ENCODE measurements at regions not wholly inside any gene's neighbourhood (a gene's known extent, or its start where the extent isn't known, plus 50 kb on each side); places are given as distances from the start of the nearest gene placed in this dataset.

- H2AK5ac ChIP-seq (ENCODE audit: insufficient read length, low read length) = no peak overlapping the region
- no peak for DNase-seq
- H4K20me1 ChIP-seq (ENCODE audit: control insufficient read depth, insufficient read depth, insufficient read length) = no peaks in the 10 kb centered on the region
- no peaks in the 10 kb centered on the region for H3K79me2 ChIP-seq (ENCODE audit: insufficient read depth, low read length)
- no peak overlapping the region for H2AFZ ChIP-seq (ENCODE audit: low read length)
- no peaks in the 10 kb centered on the region for H3K23me2 ChIP-seq (ENCODE audit: insufficient read length, low read depth, low read length, poor library complexity, severe bottlenecking)
- no peaks in the 10 kb centered on the region for H3K79me1 ChIP-seq (ENCODE audit: insufficient read depth, low read depth, low read length, poor library complexity, severe bottlenecking)
- H3K9ac ChIP-seq (ENCODE audit: extremely low read depth, insufficient read length, low read length) = no peak overlapping the region
- no CpG with 5 or more reads among the region's 2 CpGs for WGBS (ENCODE audit: extremely low coverage, insufficient read length, low lambda C conversion rate)
- Mint-ChIP-seq H3K9me3 (peaks cover 18% of the 10 kb centered on the region in 2 experiments), H3K4me3 (no peak overlapping the region), H3K36me3 (ENCODE audit: insufficient read depth in 1 of 3, low read depth in 3 of 3) (peaks cover 5 to 14% (median 13%) of the 10 kb centered on the region in 3 experiments), H3K4me1 (no peaks in the 10 kb centered on the region), H3K27ac (no peak overlapping the region; a peak in 1 of 7 replicates), H3K27me3 (ENCODE audit: low read depth) (no peaks in the 10 kb centered on the region)
- H4K5ac ChIP-seq (ENCODE audit: insufficient read length, low read depth, low read length) = no peak overlapping the region
- H2BK15ac ChIP-seq (ENCODE audit: low read depth, low read length) = no peak overlapping the region
- H2BK5ac ChIP-seq (ENCODE audit: insufficient read length, low read length) = no peak overlapping the region
- no peak overlapping the region for H3K14ac ChIP-seq (ENCODE audit: insufficient read depth, low read length)
- H3K9me3 ChIP-seq (ENCODE audit: control insufficient read depth, low read depth, low read length) = no peaks in the 10 kb centered on the region
- no peak overlapping the region for H3K4ac ChIP-seq (ENCODE audit: low read depth, low read length)
- H3K56ac ChIP-seq (ENCODE audit: insufficient read length, low read depth, low read length) = no peak overlapping the region
- no peak overlapping the region for H3T11ph ChIP-seq (ENCODE audit: low read length)
- H3K27me3 ChIP-seq (ENCODE audit: insufficient read depth, low read length) = no peaks in the 10 kb centered on the region
- H3K23ac ChIP-seq (ENCODE audit: insufficient read length, low read depth, low read length) = no peak overlapping the region
- no peak overlapping the region for H3K27ac ChIP-seq (ENCODE audit: insufficient read length, low read depth, low read length)
- no peak overlapping the region for H2BK120ac ChIP-seq (ENCODE audit: low read depth, low read length, poor library complexity, severe bottlenecking)
- no peak overlapping the region for H2BK20ac ChIP-seq (ENCODE audit: low read depth, low read length, poor library complexity, severe bottlenecking)
- no peak overlapping the region for H2BK12ac ChIP-seq (ENCODE audit: insufficient read length, low read depth, low read length)
- no peak overlapping the region for H4K8ac ChIP-seq (replicated peaks; ENCODE audit: insufficient read length, low read depth, low read length)
- H3K4me1 ChIP-seq (ENCODE audit: insufficient read depth, low read length) = no peaks in the 10 kb centered on the region
- no peak overlapping the region for H3K4me2 ChIP-seq (ENCODE audit: insufficient read depth, insufficient read length, low read length)
- TF ChIP-seq CTCF (conservative IDR thresholded peaks at IDR 0.05) = no peak
- H3K18ac ChIP-seq (ENCODE audit: insufficient read length, low read depth, low read length) = no peak overlapping the region
- no peak overlapping the region for H4K91ac ChIP-seq (ENCODE audit: insufficient read length, low read depth, low read length)
These were observed 1090.2 kb downstream of the PLOD2 start for GRCh38 chr3:145070795-145071194.

All from H9 (cell line).